ENCODE measurements at regions not wholly inside any gene's neighbourhood (a gene's known extent, or its start where the extent isn't known, plus 50 kb on each side); places are given as distances from the start of the nearest gene placed in this dataset.

DNA sequence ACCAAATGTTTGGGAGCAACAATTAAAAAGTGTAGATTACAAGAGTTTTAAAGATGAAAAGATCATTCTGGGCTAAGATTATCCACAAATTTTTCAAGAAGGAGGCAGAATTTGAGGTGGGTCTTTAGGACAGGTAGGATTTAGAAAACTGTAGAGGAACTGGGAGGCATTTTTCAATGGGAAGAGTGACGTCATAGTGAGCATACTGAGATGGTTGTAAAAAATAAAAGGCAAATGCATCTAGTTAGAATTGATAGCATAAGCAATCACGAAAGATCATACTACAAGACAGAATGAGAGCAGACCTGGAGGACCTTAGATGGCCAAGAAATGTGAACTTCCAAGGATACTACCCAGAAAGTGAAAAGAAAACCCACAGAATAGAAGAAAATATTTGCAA is 131.6 kb upstream of the G2E3 start:
- Histone ChIP-seq H3F3A (replicated peaks; ENCODE audit: low read depth) (no peaks in the 10 kb centered on the region), H3K9me2 (ENCODE audit: insufficient read depth) (no peaks in the 10 kb centered on the region), H3K4me1 (ENCODE audit: insufficient read depth) (peaks cover 4% of the 10 kb centered on the region; the same call in 1 of the 2 replicates), H3K4me2 (no peak overlapping the region), H4K20me1 (replicated peaks; ENCODE audit: insufficient read depth) (no peaks in the 10 kb centered on the region), H2AFZ (no peak overlapping the region), H3K4me3 (no peak overlapping the region), H3K27me3 (ENCODE audit: insufficient read depth) (no peaks in the 10 kb centered on the region), H3K27ac (ENCODE audit: low read depth) (no peak overlapping the region), H3K79me2 (replicated peaks; ENCODE audit: insufficient read depth) (no peaks in the 10 kb centered on the region), H3K36me3 (ENCODE audit: insufficient read depth) (no peaks in the 10 kb centered on the region)
- ATAC-seq = no peak
- Mint-ChIP-seq H3K27ac (no peak overlapping the region), H3K36me3 (ENCODE audit: low read depth) (no peaks in the 10 kb centered on the region), H3K27me3 (ENCODE audit: insufficient read depth, low read depth, poor library complexity) (no peaks in the 10 kb centered on the region), H3K4me3 (no peak overlapping the region), H3K4me1 (peaks cover under 1% of the 10 kb centered on the region; the same call in 1 of the 3 replicates), H3K9me3 (no peaks in the 10 kb centered on the region)
- TF ChIP-seq EZH2 (IDR thresholded peaks at IDR 0.05; ENCODE audit: low read depth, unreplicated experiment) (no peak), EZH2phosphoT487 (IDR thresholded peaks at IDR 0.05; ENCODE audit: unreplicated experiment) (no peak), STAT1 (IDR thresholded peaks at IDR 0.05; ENCODE audit: unreplicated experiment) (no peak), ZNF331 (CRISPR knock-in tag; IDR thresholded peaks at IDR 0.05; ENCODE audit: low read depth) (no peak), NANOG (IDR thresholded peaks at IDR 0.05; ENCODE audit: borderline replicate concordance) (no peak), CREB1 (CRISPR knock-in tag; IDR thresholded peaks at IDR 0.05; ENCODE audit: low read depth) (no peak), POLR2AphosphoS5 (IDR thresholded peaks at IDR 0.05; ENCODE audit: low read depth) (no peak), JUNB (IDR thresholded peaks at IDR 0.05; ENCODE audit: unreplicated experiment) (no peak), ZNF114 (CRISPR knock-in tag; IDR thresholded peaks at IDR 0.05) (no peak)
- TF ChIP-seq, protein P1, sequence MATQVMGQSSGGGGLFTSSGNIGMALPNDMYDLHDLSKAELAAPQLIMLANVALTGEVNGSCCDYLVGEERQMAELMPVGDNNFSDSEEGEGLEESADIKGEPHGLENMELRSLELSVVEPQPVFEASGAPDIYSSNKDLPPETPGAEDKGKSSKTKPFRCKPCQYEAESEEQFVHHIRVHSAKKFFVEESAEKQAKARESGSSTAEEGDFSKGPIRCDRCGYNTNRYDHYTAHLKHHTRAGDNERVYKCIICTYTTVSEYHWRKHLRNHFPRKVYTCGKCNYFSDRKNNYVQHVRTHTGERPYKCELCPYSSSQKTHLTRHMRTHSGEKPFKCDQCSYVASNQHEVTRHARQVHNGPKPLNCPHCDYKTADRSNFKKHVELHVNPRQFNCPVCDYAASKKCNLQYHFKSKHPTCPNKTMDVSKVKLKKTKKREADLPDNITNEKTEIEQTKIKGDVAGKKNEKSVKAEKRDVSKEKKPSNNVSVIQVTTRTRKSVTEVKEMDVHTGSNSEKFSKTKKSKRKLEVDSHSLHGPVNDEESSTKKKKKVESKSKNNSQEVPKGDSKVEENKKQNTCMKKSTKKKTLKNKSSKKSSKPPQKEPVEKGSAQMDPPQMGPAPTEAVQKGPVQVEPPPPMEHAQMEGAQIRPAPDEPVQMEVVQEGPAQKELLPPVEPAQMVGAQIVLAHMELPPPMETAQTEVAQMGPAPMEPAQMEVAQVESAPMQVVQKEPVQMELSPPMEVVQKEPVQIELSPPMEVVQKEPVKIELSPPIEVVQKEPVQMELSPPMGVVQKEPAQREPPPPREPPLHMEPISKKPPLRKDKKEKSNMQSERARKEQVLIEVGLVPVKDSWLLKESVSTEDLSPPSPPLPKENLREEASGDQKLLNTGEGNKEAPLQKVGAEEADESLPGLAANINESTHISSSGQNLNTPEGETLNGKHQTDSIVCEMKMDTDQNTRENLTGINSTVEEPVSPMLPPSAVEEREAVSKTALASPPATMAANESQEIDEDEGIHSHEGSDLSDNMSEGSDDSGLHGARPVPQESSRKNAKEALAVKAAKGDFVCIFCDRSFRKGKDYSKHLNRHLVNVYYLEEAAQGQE (IDR thresholded peaks at IDR 0.05; ENCODE audit: unreplicated experiment) = no peak
- TF ChIP-seq, protein P2, sequence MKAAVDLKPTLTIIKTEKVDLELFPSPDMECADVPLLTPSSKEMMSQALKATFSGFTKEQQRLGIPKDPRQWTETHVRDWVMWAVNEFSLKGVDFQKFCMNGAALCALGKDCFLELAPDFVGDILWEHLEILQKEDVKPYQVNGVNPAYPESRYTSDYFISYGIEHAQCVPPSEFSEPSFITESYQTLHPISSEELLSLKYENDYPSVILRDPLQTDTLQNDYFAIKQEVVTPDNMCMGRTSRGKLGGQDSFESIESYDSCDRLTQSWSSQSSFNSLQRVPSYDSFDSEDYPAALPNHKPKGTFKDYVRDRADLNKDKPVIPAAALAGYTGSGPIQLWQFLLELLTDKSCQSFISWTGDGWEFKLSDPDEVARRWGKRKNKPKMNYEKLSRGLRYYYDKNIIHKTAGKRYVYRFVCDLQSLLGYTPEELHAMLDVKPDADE (IDR thresholded peaks at IDR 0.05) = no peak
- TF ChIP-seq, protein P3, sequence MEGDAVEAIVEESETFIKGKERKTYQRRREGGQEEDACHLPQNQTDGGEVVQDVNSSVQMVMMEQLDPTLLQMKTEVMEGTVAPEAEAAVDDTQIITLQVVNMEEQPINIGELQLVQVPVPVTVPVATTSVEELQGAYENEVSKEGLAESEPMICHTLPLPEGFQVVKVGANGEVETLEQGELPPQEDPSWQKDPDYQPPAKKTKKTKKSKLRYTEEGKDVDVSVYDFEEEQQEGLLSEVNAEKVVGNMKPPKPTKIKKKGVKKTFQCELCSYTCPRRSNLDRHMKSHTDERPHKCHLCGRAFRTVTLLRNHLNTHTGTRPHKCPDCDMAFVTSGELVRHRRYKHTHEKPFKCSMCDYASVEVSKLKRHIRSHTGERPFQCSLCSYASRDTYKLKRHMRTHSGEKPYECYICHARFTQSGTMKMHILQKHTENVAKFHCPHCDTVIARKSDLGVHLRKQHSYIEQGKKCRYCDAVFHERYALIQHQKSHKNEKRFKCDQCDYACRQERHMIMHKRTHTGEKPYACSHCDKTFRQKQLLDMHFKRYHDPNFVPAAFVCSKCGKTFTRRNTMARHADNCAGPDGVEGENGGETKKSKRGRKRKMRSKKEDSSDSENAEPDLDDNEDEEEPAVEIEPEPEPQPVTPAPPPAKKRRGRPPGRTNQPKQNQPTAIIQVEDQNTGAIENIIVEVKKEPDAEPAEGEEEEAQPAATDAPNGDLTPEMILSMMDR (conservative IDR thresholded peaks at IDR 0.05; ENCODE audit: low read depth in 2 of 2) = no peak
- TF ChIP-seq, protein P4, sequence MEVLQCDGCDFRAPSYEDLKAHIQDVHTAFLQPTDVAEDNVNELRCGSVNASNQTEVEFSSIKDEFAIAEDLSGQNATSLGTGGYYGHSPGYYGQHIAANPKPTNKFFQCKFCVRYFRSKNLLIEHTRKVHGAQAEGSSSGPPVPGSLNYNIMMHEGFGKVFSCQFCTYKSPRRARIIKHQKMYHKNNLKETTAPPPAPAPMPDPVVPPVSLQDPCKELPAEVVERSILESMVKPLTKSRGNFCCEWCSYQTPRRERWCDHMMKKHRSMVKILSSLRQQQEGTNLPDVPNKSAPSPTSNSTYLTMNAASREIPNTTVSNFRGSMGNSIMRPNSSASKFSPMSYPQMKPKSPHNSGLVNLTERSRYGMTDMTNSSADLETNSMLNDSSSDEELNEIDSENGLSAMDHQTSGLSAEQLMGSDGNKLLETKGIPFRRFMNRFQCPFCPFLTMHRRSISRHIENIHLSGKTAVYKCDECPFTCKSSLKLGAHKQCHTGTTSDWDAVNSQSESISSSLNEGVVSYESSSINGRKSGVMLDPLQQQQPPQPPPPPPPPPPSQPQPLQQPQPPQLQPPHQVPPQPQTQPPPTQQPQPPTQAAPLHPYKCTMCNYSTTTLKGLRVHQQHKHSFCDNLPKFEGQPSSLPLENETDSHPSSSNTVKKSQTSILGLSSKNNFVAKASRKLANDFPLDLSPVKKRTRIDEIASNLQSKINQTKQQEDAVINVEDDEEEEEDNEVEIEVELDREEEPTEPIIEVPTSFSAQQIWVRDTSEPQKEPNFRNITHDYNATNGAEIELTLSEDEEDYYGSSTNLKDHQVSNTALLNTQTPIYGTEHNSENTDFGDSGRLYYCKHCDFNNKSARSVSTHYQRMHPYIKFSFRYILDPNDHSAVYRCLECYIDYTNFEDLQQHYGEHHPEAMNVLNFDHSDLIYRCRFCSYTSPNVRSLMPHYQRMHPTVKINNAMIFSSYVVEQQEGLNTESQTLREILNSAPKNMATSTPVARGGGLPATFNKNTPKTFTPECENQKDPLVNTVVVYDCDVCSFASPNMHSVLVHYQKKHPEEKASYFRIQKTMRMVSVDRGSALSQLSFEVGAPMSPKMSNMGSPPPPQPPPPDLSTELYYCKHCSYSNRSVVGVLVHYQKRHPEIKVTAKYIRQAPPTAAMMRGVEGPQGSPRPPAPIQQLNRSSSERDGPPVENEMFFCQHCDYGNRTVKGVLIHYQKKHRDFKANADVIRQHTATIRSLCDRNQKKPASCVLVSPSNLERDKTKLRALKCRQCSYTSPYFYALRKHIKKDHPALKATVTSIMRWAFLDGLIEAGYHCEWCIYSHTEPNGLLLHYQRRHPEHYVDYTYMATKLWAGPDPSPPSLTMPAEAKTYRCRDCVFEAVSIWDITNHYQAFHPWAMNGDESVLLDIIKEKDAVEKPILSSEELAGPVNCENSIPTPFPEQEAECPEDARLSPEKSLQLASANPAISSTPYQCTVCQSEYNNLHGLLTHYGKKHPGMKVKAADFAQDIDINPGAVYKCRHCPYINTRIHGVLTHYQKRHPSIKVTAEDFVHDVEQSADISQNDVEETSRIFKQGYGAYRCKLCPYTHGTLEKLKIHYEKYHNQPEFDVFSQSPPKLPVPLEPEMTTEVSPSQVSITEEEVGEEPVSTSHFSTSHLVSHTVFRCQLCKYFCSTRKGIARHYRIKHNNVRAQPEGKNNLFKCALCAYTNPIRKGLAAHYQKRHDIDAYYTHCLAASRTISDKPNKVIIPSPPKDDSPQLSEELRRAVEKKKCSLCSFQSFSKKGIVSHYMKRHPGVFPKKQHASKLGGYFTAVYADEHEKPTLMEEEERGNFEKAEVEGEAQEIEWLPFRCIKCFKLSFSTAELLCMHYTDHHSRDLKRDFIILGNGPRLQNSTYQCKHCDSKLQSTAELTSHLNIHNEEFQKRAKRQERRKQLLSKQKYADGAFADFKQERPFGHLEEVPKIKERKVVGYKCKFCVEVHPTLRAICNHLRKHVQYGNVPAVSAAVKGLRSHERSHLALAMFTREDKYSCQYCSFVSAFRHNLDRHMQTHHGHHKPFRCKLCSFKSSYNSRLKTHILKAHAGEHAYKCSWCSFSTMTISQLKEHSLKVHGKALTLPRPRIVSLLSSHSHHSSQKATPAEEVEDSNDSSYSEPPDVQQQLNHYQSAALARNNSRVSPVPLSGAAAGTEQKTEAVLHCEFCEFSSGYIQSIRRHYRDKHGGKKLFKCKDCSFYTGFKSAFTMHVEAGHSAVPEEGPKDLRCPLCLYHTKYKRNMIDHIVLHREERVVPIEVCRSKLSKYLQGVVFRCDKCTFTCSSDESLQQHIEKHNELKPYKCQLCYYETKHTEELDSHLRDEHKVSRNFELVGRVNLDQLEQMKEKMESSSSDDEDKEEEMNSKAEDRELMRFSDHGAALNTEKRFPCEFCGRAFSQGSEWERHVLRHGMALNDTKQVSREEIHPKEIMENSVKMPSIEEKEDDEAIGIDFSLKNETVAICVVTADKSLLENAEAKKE (CRISPR knock-in tag; IDR thresholded peaks at IDR 0.05) = no peak
- DNase-seq (ENCODE audit: low spot score) = no peak

All from GM23338 (cell line).